ENCODE measurements at regions not wholly inside any gene's neighbourhood (a gene's known extent, or its start where the extent isn't known, plus 50 kb on each side); places are given as distances from the start of the nearest gene placed in this dataset.
"Not testable (repeated sequence)": the region's sequence is repeated elsewhere in the genome, so short reads cannot be mapped to it uniquely, and the experiment has no call there.

- Histone ChIP-seq H3K36me3 (ENCODE audit: control insufficient read depth, insufficient read depth, low read length) (no peaks in the 10 kb centered on the region), H3K27me3 (ENCODE audit: control insufficient read depth, insufficient read depth, low read length) (no peaks in the 10 kb centered on the region), H3K4me3 (ENCODE audit: low read depth, low read length) (no peak overlapping the region), H3K9ac (ENCODE audit: low read length) (no peak overlapping the region), H3K4me1 (ENCODE audit: control insufficient read depth, insufficient read depth, low read length) (no peaks in the 10 kb centered on the region), H3K9me3 (ENCODE audit: control insufficient read depth, insufficient read depth, low read depth, low read length) (no peaks in the 10 kb centered on the region), H3K27ac (ENCODE audit: low read depth, low read length) (no peak overlapping the region)
These were observed 203.7 kb upstream of the NREP start for GRCh38 chr5:111960476-111961215.

- Histone ChIP-seq H3K4me1 (ENCODE audit: control insufficient read depth, insufficient read depth, low read length) (no peaks in the 10 kb centered on the region), H3K27ac (ENCODE audit: low read depth, low read length) (no peak overlapping the region), H3K9me3 (ENCODE audit: control insufficient read depth, insufficient read depth, low read depth, low read length) (no peaks in the 10 kb centered on the region), H3K4me3 (ENCODE audit: low read depth, low read length) (no peak overlapping the region), H3K9ac (ENCODE audit: low read length) (no peak overlapping the region), H3K36me3 (ENCODE audit: control insufficient read depth, insufficient read depth, low read length) (no peaks in the 10 kb centered on the region), H3K27me3 (ENCODE audit: control insufficient read depth, insufficient read depth, low read length) (no peaks in the 10 kb centered on the region)
These were observed 201.9 kb upstream of the NREP start for GRCh38 chr5:111958851-111959250.

- not testable (repeated sequence) for H3K9ac ChIP-seq (ENCODE audit: low read length); H3K9me3 ChIP-seq (ENCODE audit: control insufficient read depth, insufficient read depth, low read depth, low read length); H3K36me3 ChIP-seq (ENCODE audit: control insufficient read depth, insufficient read depth, low read length); H3K4me1 ChIP-seq (ENCODE audit: control insufficient read depth, insufficient read depth, low read length); H3K4me3 ChIP-seq (ENCODE audit: low read depth, low read length); H3K27ac ChIP-seq (ENCODE audit: low read depth, low read length); H3K27me3 ChIP-seq (ENCODE audit: control insufficient read depth, insufficient read depth, low read length)
These were observed 199.8 kb upstream of the NREP start for GRCh38 chr5:111956765-111957164.

GRCh38 chr5:111954516-111955395, 197.8 kb upstream of the NREP start:
- H3K27me3 ChIP-seq (ENCODE audit: control insufficient read depth, insufficient read depth, low read length) = no peaks in the 10 kb centered on the region
- H3K36me3 ChIP-seq (ENCODE audit: control insufficient read depth, insufficient read depth, low read length) = no peaks in the 10 kb centered on the region
- H3K4me3 ChIP-seq (ENCODE audit: low read depth, low read length) = no peak overlapping the region
- no peak overlapping the region for H3K9ac ChIP-seq (ENCODE audit: low read length)
- no peaks in the 10 kb centered on the region for H3K4me1 ChIP-seq (ENCODE audit: control insufficient read depth, insufficient read depth, low read length)
- H3K9me3 ChIP-seq (ENCODE audit: control insufficient read depth, insufficient read depth, low read depth, low read length) = no peaks in the 10 kb centered on the region
- H3K27ac ChIP-seq (ENCODE audit: low read depth, low read length) = no peak overlapping the region

- no peaks in the 10 kb centered on the region for H3K27me3 ChIP-seq (ENCODE audit: control insufficient read depth, insufficient read depth, low read length)
- H3K27ac ChIP-seq (ENCODE audit: low read depth, low read length) = no peak overlapping the region
- no peak overlapping the region for H3K4me3 ChIP-seq (ENCODE audit: low read depth, low read length)
- no peaks in the 10 kb centered on the region for H3K4me1 ChIP-seq (ENCODE audit: control insufficient read depth, insufficient read depth, low read length)
- no peaks in the 10 kb centered on the region for H3K36me3 ChIP-seq (ENCODE audit: control insufficient read depth, insufficient read depth, low read length)
- H3K9ac ChIP-seq (ENCODE audit: low read length) = no peak overlapping the region
- no peaks in the 10 kb centered on the region for H3K9me3 ChIP-seq (ENCODE audit: control insufficient read depth, insufficient read depth, low read depth, low read length)
These were observed 196.5 kb upstream of the NREP start for GRCh38 chr5:111953351-111954127.

GRCh38 chr5:111952555-111952954, 195.6 kb upstream of the NREP start:
- Histone ChIP-seq H3K4me1 (ENCODE audit: control insufficient read depth, insufficient read depth, low read length) (no peaks in the 10 kb centered on the region), H3K36me3 (ENCODE audit: control insufficient read depth, insufficient read depth, low read length) (no peaks in the 10 kb centered on the region), H3K9ac (ENCODE audit: low read length) (no peak overlapping the region), H3K27ac (ENCODE audit: low read depth, low read length) (no peak overlapping the region), H3K27me3 (ENCODE audit: control insufficient read depth, insufficient read depth, low read length) (no peaks in the 10 kb centered on the region), H3K9me3 (ENCODE audit: control insufficient read depth, insufficient read depth, low read depth, low read length) (no peaks in the 10 kb centered on the region), H3K4me3 (ENCODE audit: low read depth, low read length) (no peak overlapping the region)

GRCh38 chr5:111950660-111951059, 193.7 kb upstream of the NREP start:
- no peaks in the 10 kb centered on the region for H3K9me3 ChIP-seq (ENCODE audit: control insufficient read depth, insufficient read depth, low read depth, low read length)

GRCh38 chr5:111948092-111948841, 191.3 kb upstream of the NREP start:
- H3K27me3 ChIP-seq (ENCODE audit: control insufficient read depth, insufficient read depth, low read length) = no peaks in the 10 kb centered on the region
- no peak overlapping the region for H3K4me3 ChIP-seq (ENCODE audit: low read depth, low read length)
- H3K9me3 ChIP-seq (ENCODE audit: control insufficient read depth, insufficient read depth, low read depth, low read length) = no peaks in the 10 kb centered on the region
- H3K36me3 ChIP-seq (ENCODE audit: control insufficient read depth, insufficient read depth, low read length) = no peaks in the 10 kb centered on the region
- no peaks in the 10 kb centered on the region for H3K4me1 ChIP-seq (ENCODE audit: control insufficient read depth, insufficient read depth, low read length)
- H3K9ac ChIP-seq (ENCODE audit: low read length) = no peak overlapping the region
- no peak overlapping the region for H3K27ac ChIP-seq (ENCODE audit: low read depth, low read length)

More at GRCh38 chr5:111950660-111951059, 193.7 kb upstream of the NREP start:
- Histone ChIP-seq H3K4me1 (ENCODE audit: control insufficient read depth, insufficient read depth, low read length) (no peaks in the 10 kb centered on the region), H3K27ac (ENCODE audit: low read depth, low read length) (no peak overlapping the region), H3K9ac (ENCODE audit: low read length) (no peak overlapping the region), H3K36me3 (ENCODE audit: control insufficient read depth, insufficient read depth, low read length) (no peaks in the 10 kb centered on the region), H3K4me3 (ENCODE audit: low read depth, low read length) (no peak overlapping the region), H3K27me3 (ENCODE audit: control insufficient read depth, insufficient read depth, low read length) (no peaks in the 10 kb centered on the region)

- no peaks in the 10 kb centered on the region for H3K27me3 ChIP-seq (ENCODE audit: control insufficient read depth, insufficient read depth, low read length)
- no peaks in the 10 kb centered on the region for H3K4me1 ChIP-seq (ENCODE audit: control insufficient read depth, insufficient read depth, low read length)
- H3K36me3 ChIP-seq (ENCODE audit: control insufficient read depth, insufficient read depth, low read length) = no peaks in the 10 kb centered on the region
- no peak overlapping the region for H3K4me3 ChIP-seq (ENCODE audit: low read depth, low read length)
- H3K27ac ChIP-seq (ENCODE audit: low read depth, low read length) = no peak overlapping the region
- H3K9me3 ChIP-seq (ENCODE audit: control insufficient read depth, insufficient read depth, low read depth, low read length) = no peaks in the 10 kb centered on the region
- no peak overlapping the region for H3K9ac ChIP-seq (ENCODE audit: low read length)
These were observed 189.6 kb upstream of the NREP start for GRCh38 chr5:111946556-111946955.

GRCh38 chr5:111945535-111945934, 188.5 kb upstream of the NREP start:
- Histone ChIP-seq H3K9me3 (ENCODE audit: control insufficient read depth, insufficient read depth, low read depth, low read length) (no peaks in the 10 kb centered on the region), H3K4me3 (ENCODE audit: low read depth, low read length) (no peak overlapping the region), H3K9ac (ENCODE audit: low read length) (no peak overlapping the region), H3K27me3 (ENCODE audit: control insufficient read depth, insufficient read depth, low read length) (no peaks in the 10 kb centered on the region), H3K4me1 (ENCODE audit: control insufficient read depth, insufficient read depth, low read length) (no peaks in the 10 kb centered on the region), H3K36me3 (ENCODE audit: control insufficient read depth, insufficient read depth, low read length) (no peaks in the 10 kb centered on the region), H3K27ac (ENCODE audit: low read depth, low read length) (no peak overlapping the region)
